ENCODE measurements at regions not wholly inside any gene's neighbourhood (a gene's known extent, or its start where the extent isn't known, plus 50 kb on each side); places are given as distances from the start of the nearest gene placed in this dataset.

GRCh38 chr6:67683960-67684359, 951.1 kb upstream of the ADGRB3 start:
- H3K27me3 ChIP-seq (ENCODE audit: control insufficient read depth in 1 of 2, insufficient read depth in 2 of 2, low read length in 1 of 2) = no peaks in the 10 kb centered on the region
- DNase-seq (no peak), ATAC-seq (ENCODE audit: low FRiP score) (no peak)
- no peaks in the 10 kb centered on the region for H3K36me3 ChIP-seq (ENCODE audit: control insufficient read depth in 1 of 2, insufficient read depth in 2 of 2, low read length in 1 of 2)
- WGBS, 2 donors = 57 to 65% methylated on average over 1 of the region's 1 CpG
- intact Hi-C loops (cut with DNase I) = no loop called here
- H3K4me3 ChIP-seq (ENCODE audit: low read length in 2 of 2) = no peak overlapping the region
- H3K27ac ChIP-seq (ENCODE audit: low read depth in 1 of 2, low read length in 2 of 2) = no peak overlapping the region
- no peaks in the 10 kb centered on the region for H3K9me3 ChIP-seq (ENCODE audit: control insufficient read depth, low read length)
- H3K4me1 ChIP-seq (ENCODE audit: control insufficient read depth in 1 of 2, insufficient read depth in 2 of 2, low read length in 2 of 2) = no peaks in the 10 kb centered on the region

- no peak overlapping the region for H3K27ac ChIP-seq (ENCODE audit: low read depth in 1 of 2, low read length in 2 of 2)
- H3K27me3 ChIP-seq (ENCODE audit: control insufficient read depth in 1 of 2, insufficient read depth in 2 of 2, low read length in 1 of 2) = no peaks in the 10 kb centered on the region
- H3K4me1 ChIP-seq (ENCODE audit: control insufficient read depth in 1 of 2, insufficient read depth in 2 of 2, low read length in 2 of 2) = no peaks in the 10 kb centered on the region
- intact Hi-C loops (cut with DNase I) = no loop called here
- WGBS, 2 donors = 23 to 51% methylated on average over 2 of the region's 2 CpGs
- no peak overlapping the region for H3K4me3 ChIP-seq (ENCODE audit: low read length in 2 of 2)
- no peak for ATAC-seq (ENCODE audit: low FRiP score)
- no peaks in the 10 kb centered on the region for H3K36me3 ChIP-seq (ENCODE audit: control insufficient read depth in 1 of 2, insufficient read depth in 2 of 2, low read length in 1 of 2)
- no peaks in the 10 kb centered on the region for H3K9me3 ChIP-seq (ENCODE audit: control insufficient read depth, low read length)
- no peak for DNase-seq
These were observed 954.7 kb upstream of the ADGRB3 start for GRCh38 chr6:67680297-67680932.

DNA sequence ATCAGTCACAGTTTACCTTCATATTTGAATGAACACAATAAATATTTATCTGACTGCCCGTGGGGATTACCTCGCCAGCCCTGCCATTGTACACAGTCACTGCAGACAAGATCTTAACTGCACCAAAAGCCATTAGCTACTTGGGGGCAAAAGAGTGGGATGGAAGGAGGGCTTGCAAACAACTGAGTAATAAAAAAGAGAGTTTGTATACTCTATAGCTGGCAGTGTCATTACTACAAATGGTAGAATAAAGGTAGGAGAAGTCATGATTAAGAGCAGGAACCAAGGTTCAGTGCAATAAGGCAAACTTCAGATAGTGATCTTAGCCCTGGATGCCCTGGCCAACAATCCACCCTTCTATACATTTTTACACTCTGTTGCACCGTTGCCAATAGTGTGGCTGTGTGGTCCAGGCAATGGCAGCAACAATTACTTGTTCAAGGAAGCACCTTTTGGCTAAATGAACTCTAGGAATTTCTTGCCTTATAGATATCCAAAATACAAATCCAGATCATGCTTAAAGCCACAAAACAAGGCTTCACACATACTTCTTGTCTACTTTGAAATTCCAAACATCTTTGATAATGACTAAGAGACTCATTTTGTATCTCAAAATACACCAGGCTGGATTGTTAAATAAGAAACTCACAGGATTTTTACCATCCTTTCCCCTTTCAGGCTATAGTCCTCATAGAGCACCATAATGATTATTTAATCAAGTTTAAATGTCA, 955.4 kb upstream of the ADGRB3 start:
- H3K4me1 ChIP-seq (ENCODE audit: control insufficient read depth in 1 of 2, insufficient read depth in 2 of 2, low read length in 2 of 2) = no peaks in the 10 kb centered on the region
- ATAC-seq (ENCODE audit: low FRiP score) = no peak
- no peaks in the 10 kb centered on the region for H3K36me3 ChIP-seq (ENCODE audit: control insufficient read depth in 1 of 2, insufficient read depth in 2 of 2, low read length in 1 of 2)
- WGBS, 2 donors = 81 to 87% methylated on average over 3 of the region's 3 CpGs
- no peak overlapping the region for H3K27ac ChIP-seq (ENCODE audit: low read depth in 1 of 2, low read length in 2 of 2)
- H3K9me3 ChIP-seq (ENCODE audit: control insufficient read depth, low read length) = no peaks in the 10 kb centered on the region
- H3K4me3 ChIP-seq (ENCODE audit: low read length in 2 of 2) = no peak overlapping the region
- DNase-seq = no peak
- intact Hi-C loops (cut with DNase I) = no loop called here
- H3K27me3 ChIP-seq (ENCODE audit: control insufficient read depth in 1 of 2, insufficient read depth in 2 of 2, low read length in 1 of 2) = no peaks in the 10 kb centered on the region

GRCh38 chr6:67676892-67677291, 958.2 kb upstream of the ADGRB3 start:
- Histone ChIP-seq H3K27me3 (ENCODE audit: control insufficient read depth in 1 of 2, insufficient read depth in 2 of 2, low read length in 1 of 2) (no peaks in the 10 kb centered on the region), H3K4me3 (ENCODE audit: low read length in 2 of 2) (no peak overlapping the region), H3K4me1 (ENCODE audit: control insufficient read depth in 1 of 2, insufficient read depth in 2 of 2, low read length in 2 of 2) (no peaks in the 10 kb centered on the region), H3K36me3 (ENCODE audit: control insufficient read depth in 1 of 2, insufficient read depth in 2 of 2, low read length in 1 of 2) (no peaks in the 10 kb centered on the region), H3K9me3 (ENCODE audit: control insufficient read depth, low read length) (peaks cover 3% of the 10 kb centered on the region), H3K27ac (ENCODE audit: low read depth in 1 of 2, low read length in 2 of 2) (no peak overlapping the region)
- ATAC-seq (ENCODE audit: low FRiP score) = no peak
- 83 to 90% methylated on average over 1 of the region's 1 CpG for WGBS, 2 donors
- DNase-seq = no peak
- intact Hi-C loops (cut with DNase I) = no loop called here

GRCh38 chr6:67667637-67668422, 967.3 kb upstream of the ADGRB3 start:
- 83 to 86% methylated on average over 2 of the region's 2 CpGs for WGBS, 2 donors

GRCh38 chr6:67666177-67666964, 968.7 kb upstream of the ADGRB3 start:
- H3K4me1 ChIP-seq (ENCODE audit: control insufficient read depth in 1 of 2, insufficient read depth in 2 of 2, low read length in 2 of 2) = no peaks in the 10 kb centered on the region
- ATAC-seq (ENCODE audit: low FRiP score) = no peak
- intact Hi-C loops (cut with DNase I) = no loop called here

More at GRCh38 chr6:67667637-67668422, 967.3 kb upstream of the ADGRB3 start:
- Histone ChIP-seq H3K4me1 (ENCODE audit: control insufficient read depth in 1 of 2, insufficient read depth in 2 of 2, low read length in 2 of 2) (no peaks in the 10 kb centered on the region), H3K36me3 (ENCODE audit: control insufficient read depth in 1 of 2, insufficient read depth in 2 of 2, low read length in 1 of 2) (no peaks in the 10 kb centered on the region), H3K4me3 (ENCODE audit: low read length in 2 of 2) (no peak overlapping the region), H3K9me3 (ENCODE audit: control insufficient read depth, low read length) (peaks cover 2% of the 10 kb centered on the region), H3K27me3 (ENCODE audit: control insufficient read depth in 1 of 2, insufficient read depth in 2 of 2, low read length in 1 of 2) (no peaks in the 10 kb centered on the region), H3K27ac (ENCODE audit: low read depth in 1 of 2, low read length in 2 of 2) (no peak overlapping the region)
- intact Hi-C loops (cut with DNase I) = no loop called here
- no peak for DNase-seq
- no peak for ATAC-seq (ENCODE audit: low FRiP score)

DNA sequence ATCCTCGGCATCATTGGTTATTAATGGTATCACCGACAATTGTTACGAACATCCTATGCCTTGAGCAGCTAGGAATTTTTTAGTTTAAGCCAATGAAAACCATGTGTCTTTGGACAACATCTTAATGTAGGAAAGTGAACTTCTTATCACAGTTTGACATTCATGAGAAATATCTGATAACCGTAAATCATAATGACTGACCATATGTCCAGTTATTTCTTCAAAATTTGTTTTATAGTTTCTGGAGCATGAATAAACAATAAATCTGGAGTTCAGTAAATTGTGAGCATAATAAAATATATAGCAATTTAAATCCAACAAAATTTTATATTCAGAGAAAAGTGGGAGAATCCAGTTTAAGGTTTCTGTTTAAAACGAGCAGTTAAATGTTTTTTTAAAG, 970.1 kb upstream of the ADGRB3 start:
- no peak overlapping the region for H3K27ac ChIP-seq (ENCODE audit: low read depth in 1 of 2, low read length in 2 of 2)
- ATAC-seq (ENCODE audit: low FRiP score) = no peak
- intact Hi-C loops (cut with DNase I) = no loop called here
- 40 to 51% methylated on average over 5 of the region's 5 CpGs for WGBS, 2 donors
- H3K4me3 ChIP-seq (ENCODE audit: low read length in 2 of 2) = no peak overlapping the region
- no peaks in the 10 kb centered on the region for H3K9me3 ChIP-seq (ENCODE audit: control insufficient read depth, low read length)
- no peaks in the 10 kb centered on the region for H3K4me1 ChIP-seq (ENCODE audit: control insufficient read depth in 1 of 2, insufficient read depth in 2 of 2, low read length in 2 of 2)
- no peak for DNase-seq
- H3K36me3 ChIP-seq (ENCODE audit: control insufficient read depth in 1 of 2, insufficient read depth in 2 of 2, low read length in 1 of 2) = no peaks in the 10 kb centered on the region
- H3K27me3 ChIP-seq (ENCODE audit: control insufficient read depth in 1 of 2, insufficient read depth in 2 of 2, low read length in 1 of 2) = no peaks in the 10 kb centered on the region

More at GRCh38 chr6:67666177-67666964, 968.7 kb upstream of the ADGRB3 start:
- Histone ChIP-seq H3K27ac (ENCODE audit: low read depth in 1 of 2, low read length in 2 of 2) (no peak overlapping the region), H3K9me3 (ENCODE audit: control insufficient read depth, low read length) (no peaks in the 10 kb centered on the region), H3K36me3 (ENCODE audit: control insufficient read depth in 1 of 2, insufficient read depth in 2 of 2, low read length in 1 of 2) (no peaks in the 10 kb centered on the region), H3K27me3 (ENCODE audit: control insufficient read depth in 1 of 2, insufficient read depth in 2 of 2, low read length in 1 of 2) (no peaks in the 10 kb centered on the region), H3K4me3 (ENCODE audit: low read length in 2 of 2) (no peak overlapping the region)
- 71 to 79% methylated on average over 4 of the region's 4 CpGs for WGBS, 2 donors
- DNase-seq = no peak

- no peaks in the 10 kb centered on the region for H3K36me3 ChIP-seq (ENCODE audit: control insufficient read depth in 1 of 2, insufficient read depth in 2 of 2, low read length in 1 of 2)
These were observed 971.8 kb upstream of the ADGRB3 start for GRCh38 chr6:67663105-67663895.

More at GRCh38 chr6:67663105-67663895, 971.8 kb upstream of the ADGRB3 start:
- Histone ChIP-seq H3K4me1 (ENCODE audit: control insufficient read depth in 1 of 2, insufficient read depth in 2 of 2, low read length in 2 of 2) (no peaks in the 10 kb centered on the region), H3K27me3 (ENCODE audit: control insufficient read depth in 1 of 2, insufficient read depth in 2 of 2, low read length in 1 of 2) (no peaks in the 10 kb centered on the region), H3K27ac (ENCODE audit: low read depth in 1 of 2, low read length in 2 of 2) (no peak overlapping the region), H3K4me3 (ENCODE audit: low read length in 2 of 2) (no peak overlapping the region), H3K9me3 (ENCODE audit: control insufficient read depth, low read length) (no peaks in the 10 kb centered on the region)
- no peak for DNase-seq
- WGBS, 2 donors = 93 to 96% methylated on average over 11 of the region's 11 CpGs
- intact Hi-C loops (cut with DNase I) = no loop called here
- no peak for ATAC-seq (ENCODE audit: low FRiP score)

Data from aorta (tissue), 5 donors.